Astrocyte of the spinal cord (primary cell): ENCODE measurements at regions not wholly inside any gene's neighbourhood (a gene's known extent, or its start where the extent isn't known, plus 50 kb on each side); places are given as distances from the start of the nearest gene placed in this dataset.

Experiments used
- DNase-seq: peaks from one replicate; pipeline ENCODE4 v3.0.0; 2011; ENCODE audit warnings: low read depth, low spot score
- H3K4me3 ChIP-seq: 2 replicates; pipeline ENCODE4 v1.5.1; 2011; ENCODE audit warnings: low read depth, mild to moderate bottlenecking, low read length, moderate library complexity
- CTCF ChIP-seq: IDR thresholded peaks from 2 replicates; pipeline ENCODE4 v1.5.1; 2012; ENCODE audit warnings: low read depth, mild to moderate bottlenecking, low read length, inconsistent platforms
- in situ Hi-C: cut with HindIII; loops from 2 replicates; pipeline ENCODE4 v1.10.0; 2017; ENCODE audit warnings: low sequenced_read_pairs

GRCh38 chr4:19944251-19944650 is 307.5 kb upstream of the SLIT2 start:
- in situ Hi-C loops = no loop called here
- no peak for DNase-seq
- TF ChIP-seq CTCF = no peak
- no peak overlapping the region for H3K4me3 ChIP-seq

- in situ Hi-C loops = no loop called here
- TF ChIP-seq CTCF = no peak
- DNase-seq = no peak
- H3K4me3 ChIP-seq = no peak overlapping the region
Measured at GRCh38 chr4:19941434-19941833, 310.3 kb upstream of the SLIT2 start.

GRCh38 chr4:19940861-19941260 is 310.8 kb upstream of the SLIT2 start:
- in situ Hi-C loops = no loop called here
- no peak for DNase-seq
- TF ChIP-seq CTCF = no peak
- no peak overlapping the region for H3K4me3 ChIP-seq

GRCh38 chr4:19936476-19936875 is 315.2 kb upstream of the SLIT2 start:
- peak; percentile 90 for DNase-seq
- no peak overlapping the region for H3K4me3 ChIP-seq
- TF ChIP-seq CTCF = no peak
- in situ Hi-C loops = no loop called here

GRCh38 chr4:19930742-19931141 is 321.0 kb upstream of the SLIT2 start:
- DNase-seq = no peak
- TF ChIP-seq CTCF = no peak
- H3K4me3 ChIP-seq = no peak overlapping the region
- in situ Hi-C loops = no loop called here

GRCh38 chr4:19927381-19927780 is 324.3 kb upstream of the SLIT2 start:
- in situ Hi-C loops = no loop called here
- no peak overlapping the region for H3K4me3 ChIP-seq
- no peak for DNase-seq
- no peak for TF ChIP-seq CTCF

- no peak overlapping the region for H3K4me3 ChIP-seq
- no peak for TF ChIP-seq CTCF
- no peak for DNase-seq
- in situ Hi-C loops = no loop called here
Measured at GRCh38 chr4:19925516-19925915, 326.2 kb upstream of the SLIT2 start.
